ENCODE measurements at regions not wholly inside any gene's neighbourhood (a gene's known extent, or its start where the extent isn't known, plus 50 kb on each side); places are given as distances from the start of the nearest gene placed in this dataset.

DNA sequence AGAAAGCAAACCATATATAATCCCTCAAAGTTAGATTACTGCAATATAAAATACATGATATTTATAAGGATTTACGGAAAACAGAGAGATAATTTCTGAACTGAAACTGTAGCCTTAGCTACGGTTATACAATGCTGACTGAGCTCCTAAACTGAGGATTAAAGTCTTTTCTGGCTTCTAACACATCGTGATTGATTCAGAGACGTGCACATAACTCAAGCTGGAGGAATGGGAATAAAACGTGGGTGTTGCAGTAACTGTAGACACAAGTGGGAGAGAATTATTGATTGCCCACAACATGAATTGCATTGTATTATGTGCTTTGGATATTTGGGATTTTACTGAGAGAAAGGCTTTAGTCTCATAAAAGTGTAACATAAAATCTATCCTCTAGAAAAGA is 418.0 kb upstream of the OPRM1 start (continued):
- no peak for TF ChIP-seq TCF4 (CRISPR knock-in tag; IDR thresholded peaks at IDR 0.05; ENCODE audit: borderline replicate concordance)

DNA sequence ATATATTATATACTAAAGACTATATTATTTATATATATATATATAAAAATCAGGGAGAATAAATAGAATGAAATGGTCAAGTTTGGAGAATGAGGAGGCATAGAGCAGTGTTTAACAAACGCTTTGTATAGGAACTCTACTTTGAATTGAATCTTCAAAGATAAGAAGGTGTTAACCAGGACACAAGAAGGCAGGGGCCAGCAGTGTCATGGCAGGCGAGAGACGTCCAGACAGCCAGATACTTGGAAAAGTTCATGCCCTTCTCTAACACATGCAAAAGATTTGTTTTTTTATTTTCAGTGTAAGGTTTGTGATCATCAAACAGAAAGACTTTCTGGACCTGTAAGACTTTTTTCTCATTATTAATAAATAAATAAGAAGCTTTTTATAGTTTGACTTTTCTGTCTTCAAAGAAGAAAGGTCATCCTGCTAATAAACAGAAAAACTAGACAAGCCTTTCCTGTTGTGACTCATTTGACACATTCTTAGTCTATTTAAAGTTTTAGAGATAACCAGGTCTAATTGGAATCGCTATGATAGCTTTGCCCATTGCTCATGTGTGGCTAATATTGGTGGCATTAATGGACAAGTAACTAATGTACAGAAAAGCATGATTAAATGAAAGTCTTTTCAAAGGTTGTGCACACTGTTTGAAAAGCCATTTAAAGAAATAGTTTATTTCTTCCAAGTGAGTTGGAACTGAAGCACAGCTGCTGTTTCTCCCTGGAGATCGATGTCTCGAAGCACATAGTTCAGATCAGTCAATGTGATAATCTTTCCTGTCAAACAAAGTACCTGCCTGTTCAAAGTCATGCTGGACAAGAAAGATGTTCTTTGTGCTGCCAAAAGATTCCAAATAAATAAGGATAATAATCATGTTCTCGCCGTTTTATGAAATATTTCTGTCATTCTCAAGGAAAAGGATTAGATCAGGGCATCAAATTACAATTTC is 420.4 kb upstream of the OPRM1 start:
- TF ChIP-seq ZNF70 (CRISPR knock-in tag; IDR thresholded peaks at IDR 0.05) (no peak), SNAI2 (CRISPR knock-in tag; IDR thresholded peaks at IDR 0.05) (no peak), ZFP3 (CRISPR knock-in tag; IDR thresholded peaks at IDR 0.05) (no peak), RARB (CRISPR knock-in tag; IDR thresholded peaks at IDR 0.05) (no peak), ESRRG (CRISPR knock-in tag; IDR thresholded peaks at IDR 0.05) (no peak), BACH2 (CRISPR knock-in tag; IDR thresholded peaks at IDR 0.05; ENCODE audit: borderline replicate concordance) (no peak), CSDC2 (CRISPR knock-in tag; IDR thresholded peaks at IDR 0.05) (no peak), ZFP30 (CRISPR knock-in tag; IDR thresholded peaks at IDR 0.05) (no peak), OSR1 (CRISPR knock-in tag; IDR thresholded peaks at IDR 0.05) (no peak), ZNF8 (CRISPR knock-in tag; IDR thresholded peaks at IDR 0.05) (no peak), PPARA (CRISPR knock-in tag; IDR thresholded peaks at IDR 0.05; ENCODE audit: borderline replicate concordance) (no peak), ZC3H10 (CRISPR knock-in tag; IDR thresholded peaks at IDR 0.05) (no peak), ZNF565 (CRISPR knock-in tag; conservative IDR thresholded peaks at IDR 0.05; ENCODE audit: low read depth) (no peak), TOX (CRISPR knock-in tag; IDR thresholded peaks at IDR 0.05; ENCODE audit: borderline replicate concordance) (no peak)
- TF ChIP-seq, protein P1, sequence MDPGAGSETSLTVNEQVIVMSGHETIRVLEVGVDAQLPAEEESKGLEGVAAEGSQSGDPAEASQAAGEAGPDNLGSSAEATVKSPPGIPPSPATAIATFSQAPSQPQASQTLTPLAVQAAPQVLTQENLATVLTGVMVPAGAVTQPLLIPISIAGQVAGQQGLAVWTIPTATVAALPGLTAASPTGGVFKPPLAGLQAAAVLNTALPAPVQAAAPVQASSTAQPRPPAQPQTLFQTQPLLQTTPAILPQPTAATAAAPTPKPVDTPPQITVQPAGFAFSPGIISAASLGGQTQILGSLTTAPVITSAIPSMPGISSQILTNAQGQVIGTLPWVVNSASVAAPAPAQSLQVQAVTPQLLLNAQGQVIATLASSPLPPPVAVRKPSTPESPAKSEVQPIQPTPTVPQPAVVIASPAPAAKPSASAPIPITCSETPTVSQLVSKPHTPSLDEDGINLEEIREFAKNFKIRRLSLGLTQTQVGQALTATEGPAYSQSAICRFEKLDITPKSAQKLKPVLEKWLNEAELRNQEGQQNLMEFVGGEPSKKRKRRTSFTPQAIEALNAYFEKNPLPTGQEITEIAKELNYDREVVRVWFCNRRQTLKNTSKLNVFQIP (CRISPR knock-in tag; IDR thresholded peaks at IDR 0.05; ENCODE audit: borderline replicate concordance, low read depth), result no peak
- ATAC-seq, result no peak

DNA sequence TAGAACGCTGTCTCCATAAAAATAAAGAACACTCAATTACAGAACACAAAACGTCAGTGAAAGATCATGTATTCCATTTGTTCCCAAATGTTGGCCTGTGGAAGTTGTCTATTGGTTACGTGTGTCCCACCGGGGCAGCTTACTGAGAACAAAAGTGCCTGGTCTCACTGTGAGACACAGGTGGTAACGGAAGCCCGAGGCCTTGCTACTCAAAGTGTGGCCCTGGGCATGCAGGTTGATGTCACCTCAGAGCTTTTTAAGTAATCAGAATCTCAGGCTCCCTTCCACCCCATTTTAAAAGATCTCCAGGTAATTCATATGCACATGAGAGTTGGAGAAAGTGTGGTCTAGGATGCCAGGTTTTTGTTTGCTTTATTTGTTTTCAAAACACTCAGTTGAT is 422.5 kb upstream of the OPRM1 start:
- no peak for ATAC-seq
- TF ChIP-seq GLIS3 (CRISPR knock-in tag; IDR thresholded peaks at IDR 0.05) (no peak), PPARA (CRISPR knock-in tag; IDR thresholded peaks at IDR 0.05; ENCODE audit: borderline replicate concordance) (no peak), CSDC2 (CRISPR knock-in tag; IDR thresholded peaks at IDR 0.05) (no peak), BACH2 (CRISPR knock-in tag; IDR thresholded peaks at IDR 0.05; ENCODE audit: borderline replicate concordance) (no peak)

DNA sequence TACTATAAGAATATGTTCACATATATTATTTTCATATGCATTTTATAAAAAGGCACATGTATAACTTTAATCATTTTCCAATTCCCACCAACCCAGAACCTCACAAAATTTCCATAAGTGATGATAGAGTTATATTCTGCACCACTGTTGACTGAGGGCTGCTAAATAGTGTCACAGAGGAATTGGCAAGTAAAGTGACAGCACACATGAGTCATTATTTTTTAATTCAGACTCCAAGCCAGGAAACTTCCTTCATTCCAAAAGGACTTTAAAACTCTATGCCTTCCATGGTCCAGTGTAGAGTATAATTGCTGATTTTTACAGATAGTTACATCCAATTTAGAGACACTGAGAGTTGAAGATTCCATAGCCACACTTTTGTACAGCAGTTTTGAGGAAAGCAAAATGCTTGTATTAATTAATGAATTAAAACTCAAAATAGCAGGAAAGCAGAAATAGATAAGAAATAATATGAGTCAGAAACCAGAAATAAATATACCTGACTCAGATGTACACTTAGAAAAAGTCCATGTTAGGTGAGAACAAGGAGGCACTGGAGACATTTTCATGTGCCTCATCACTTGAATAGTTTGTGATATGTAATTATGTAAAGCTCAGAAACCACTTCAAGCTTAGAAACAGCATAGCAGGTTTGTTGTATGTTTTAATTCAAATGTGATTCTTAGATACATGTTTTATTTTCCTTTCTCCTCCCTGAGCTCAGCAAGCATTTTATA is 425.2 kb upstream of the OPRM1 start:
- ATAC-seq, result peak; percentile 39; the same call in 2 of the 3 replicates
- TF ChIP-seq ISL1 (CRISPR knock-in tag; IDR thresholded peaks at IDR 0.05), result peak; percentile 67
- no peak for TF ChIP-seq ZNF8 (CRISPR knock-in tag; IDR thresholded peaks at IDR 0.05)

DNA sequence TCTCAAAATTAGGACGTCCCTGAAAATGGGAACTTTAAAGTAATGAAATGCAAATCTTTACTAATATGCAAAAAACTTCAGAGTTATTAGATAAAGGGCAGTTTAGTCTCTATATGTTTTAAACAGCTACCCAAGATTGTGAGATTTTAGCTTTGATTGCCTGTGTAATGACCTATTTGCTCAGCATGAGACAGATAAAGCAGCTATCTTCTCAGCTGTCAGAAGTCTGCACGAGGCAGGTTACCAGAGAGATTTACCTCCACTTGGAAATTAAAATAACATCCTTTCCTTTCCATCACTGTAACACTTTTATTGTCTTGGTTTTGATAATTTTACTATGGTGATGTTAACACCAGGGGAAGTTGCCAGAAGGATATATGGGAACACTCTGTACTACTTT is 436.6 kb upstream of the OPRM1 start:
- ATAC-seq, result no peak
- TF ChIP-seq, protein P2, sequence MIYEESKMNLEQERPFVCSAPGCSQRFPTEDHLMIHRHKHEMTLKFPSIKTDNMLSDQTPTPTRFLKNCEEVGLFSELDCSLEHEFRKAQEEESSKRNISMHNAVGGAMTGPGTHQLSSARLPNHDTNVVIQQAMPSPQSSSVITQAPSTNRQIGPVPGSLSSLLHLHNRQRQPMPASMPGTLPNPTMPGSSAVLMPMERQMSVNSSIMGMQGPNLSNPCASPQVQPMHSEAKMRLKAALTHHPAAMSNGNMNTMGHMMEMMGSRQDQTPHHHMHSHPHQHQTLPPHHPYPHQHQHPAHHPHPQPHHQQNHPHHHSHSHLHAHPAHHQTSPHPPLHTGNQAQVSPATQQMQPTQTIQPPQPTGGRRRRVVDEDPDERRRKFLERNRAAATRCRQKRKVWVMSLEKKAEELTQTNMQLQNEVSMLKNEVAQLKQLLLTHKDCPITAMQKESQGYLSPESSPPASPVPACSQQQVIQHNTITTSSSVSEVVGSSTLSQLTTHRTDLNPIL (CRISPR knock-in tag; IDR thresholded peaks at IDR 0.05; ENCODE audit: low read depth), result no peak
- TF ChIP-seq SNAI2 (CRISPR knock-in tag; IDR thresholded peaks at IDR 0.05) (no peak), ZFP3 (CRISPR knock-in tag; IDR thresholded peaks at IDR 0.05) (no peak)

DNA sequence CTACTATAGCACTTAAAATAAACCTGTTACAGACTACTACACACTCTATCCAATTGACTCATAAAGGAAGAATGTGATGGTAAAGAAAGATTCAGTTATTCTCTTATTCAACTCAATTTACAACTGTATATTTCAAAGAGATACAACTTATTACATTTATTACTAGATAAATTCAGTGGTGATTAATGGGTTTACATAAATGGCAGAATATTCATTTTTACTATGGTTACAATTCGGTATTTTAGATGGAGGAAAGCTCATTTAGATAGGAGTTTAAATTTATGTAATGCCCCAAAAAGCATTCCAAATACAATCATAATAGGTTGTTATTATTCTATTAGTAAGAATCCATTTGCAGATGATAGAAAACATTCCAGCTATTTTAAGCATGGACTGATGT is 439.1 kb upstream of the OPRM1 start:
- ATAC-seq, result peak; percentile 69
- TF ChIP-seq TCF4 (CRISPR knock-in tag; IDR thresholded peaks at IDR 0.05; ENCODE audit: borderline replicate concordance), result peak; percentile 49; the same call in 1 of the 2 replicates
- TF ChIP-seq, protein P3, sequence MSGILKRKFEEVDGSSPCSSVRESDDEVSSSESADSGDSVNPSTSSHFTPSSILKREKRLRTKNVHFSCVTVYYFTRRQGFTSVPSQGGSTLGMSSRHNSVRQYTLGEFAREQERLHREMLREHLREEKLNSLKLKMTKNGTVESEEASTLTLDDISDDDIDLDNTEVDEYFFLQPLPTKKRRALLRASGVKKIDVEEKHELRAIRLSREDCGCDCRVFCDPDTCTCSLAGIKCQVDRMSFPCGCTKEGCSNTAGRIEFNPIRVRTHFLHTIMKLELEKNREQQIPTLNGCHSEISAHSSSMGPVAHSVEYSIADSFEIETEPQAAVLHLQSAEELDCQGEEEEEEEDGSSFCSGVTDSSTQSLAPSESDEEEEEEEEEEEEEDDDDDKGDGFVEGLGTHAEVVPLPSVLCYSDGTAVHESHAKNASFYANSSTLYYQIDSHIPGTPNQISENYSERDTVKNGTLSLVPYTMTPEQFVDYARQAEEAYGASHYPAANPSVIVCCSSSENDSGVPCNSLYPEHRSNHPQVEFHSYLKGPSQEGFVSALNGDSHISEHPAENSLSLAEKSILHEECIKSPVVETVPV (CRISPR knock-in tag; IDR thresholded peaks at IDR 0.05), result peak; percentile 83; the same call in 1 of the 2 replicates
- no peak for TF ChIP-seq ZNF70 (CRISPR knock-in tag; IDR thresholded peaks at IDR 0.05)
- TF ChIP-seq, protein P2 (CRISPR knock-in tag; IDR thresholded peaks at IDR 0.05; ENCODE audit: low read depth), result peak; percentile 91
- TF ChIP-seq, protein P1 (CRISPR knock-in tag; IDR thresholded peaks at IDR 0.05; ENCODE audit: borderline replicate concordance, low read depth), result no peak
- no peak for TF ChIP-seq TOX (CRISPR knock-in tag; IDR thresholded peaks at IDR 0.05; ENCODE audit: borderline replicate concordance)
- peak; percentile 100 for TF ChIP-seq ISL1 (CRISPR knock-in tag; IDR thresholded peaks at IDR 0.05)
- TF ChIP-seq SNAI2 (CRISPR knock-in tag; IDR thresholded peaks at IDR 0.05), result 0 out of 2 replicates have a peak, but pooled peaks have one; percentile 57
- TF ChIP-seq, protein P4, sequence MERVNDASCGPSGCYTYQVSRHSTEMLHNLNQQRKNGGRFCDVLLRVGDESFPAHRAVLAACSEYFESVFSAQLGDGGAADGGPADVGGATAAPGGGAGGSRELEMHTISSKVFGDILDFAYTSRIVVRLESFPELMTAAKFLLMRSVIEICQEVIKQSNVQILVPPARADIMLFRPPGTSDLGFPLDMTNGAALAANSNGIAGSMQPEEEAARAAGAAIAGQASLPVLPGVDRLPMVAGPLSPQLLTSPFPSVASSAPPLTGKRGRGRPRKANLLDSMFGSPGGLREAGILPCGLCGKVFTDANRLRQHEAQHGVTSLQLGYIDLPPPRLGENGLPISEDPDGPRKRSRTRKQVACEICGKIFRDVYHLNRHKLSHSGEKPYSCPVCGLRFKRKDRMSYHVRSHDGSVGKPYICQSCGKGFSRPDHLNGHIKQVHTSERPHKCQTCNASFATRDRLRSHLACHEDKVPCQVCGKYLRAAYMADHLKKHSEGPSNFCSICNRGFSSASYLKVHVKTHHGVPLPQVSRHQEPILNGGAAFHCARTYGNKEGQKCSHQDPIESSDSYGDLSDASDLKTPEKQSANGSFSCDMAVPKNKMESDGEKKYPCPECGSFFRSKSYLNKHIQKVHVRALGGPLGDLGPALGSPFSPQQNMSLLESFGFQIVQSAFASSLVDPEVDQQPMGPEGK (CRISPR knock-in tag; IDR thresholded peaks at IDR 0.05; ENCODE audit: borderline replicate concordance), result peak; percentile 58; the same call in 1 of the 2 replicates
- peak; percentile 76; the same call in 1 of the 2 replicates for TF ChIP-seq ESRRG (CRISPR knock-in tag; IDR thresholded peaks at IDR 0.05)
